ENCODE measurements at regions not wholly inside any gene's neighbourhood (a gene's known extent, or its start where the extent isn't known, plus 50 kb on each side); places are given as distances from the start of the nearest gene placed in this dataset.

DNA sequence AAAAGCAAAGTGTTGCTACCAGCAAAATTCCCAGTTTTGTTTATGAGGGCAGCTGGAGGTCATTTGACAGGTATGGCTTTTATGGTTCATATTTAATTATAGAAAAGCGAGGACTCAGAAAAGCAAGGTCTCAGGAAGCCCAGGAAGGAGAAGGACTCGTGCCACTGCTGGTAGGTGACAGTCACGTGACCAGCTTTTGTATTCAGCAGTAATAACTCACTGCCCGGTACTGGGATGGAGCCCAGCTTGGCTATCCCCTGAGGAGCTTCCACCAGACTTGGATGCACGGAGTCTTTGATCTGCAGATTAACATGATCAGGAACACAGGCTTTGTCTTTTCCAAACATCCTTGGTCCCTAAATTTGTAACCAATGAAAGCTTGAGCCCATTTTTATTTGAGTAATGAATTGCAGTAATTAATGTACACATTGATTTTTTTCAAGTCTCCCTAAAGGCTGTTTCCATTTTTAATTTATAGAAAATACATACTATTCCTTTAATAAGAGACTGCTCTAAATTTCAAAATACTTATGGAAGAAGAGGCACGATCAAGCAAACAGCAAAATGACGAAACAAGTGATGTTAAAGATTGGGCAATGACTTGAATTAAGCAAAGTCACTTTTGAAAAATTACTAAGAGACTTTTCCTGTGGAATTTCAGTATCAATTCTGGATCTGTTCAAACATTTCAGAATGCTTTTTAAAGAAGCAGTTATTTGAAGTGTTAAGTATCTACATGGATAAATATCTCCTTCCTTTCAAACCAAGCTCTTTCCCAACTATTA lies 251.7 kb upstream of the HNRNPA3 start:
- TF ChIP-seq EP300 (IDR thresholded peaks at IDR 0.05) (no peak), POLR2A (IDR thresholded peaks at IDR 0.05) (no peak), CTCF (IDR thresholded peaks at IDR 0.05) (no peak)
- Histone ChIP-seq H3K4me3 (no peak overlapping the region), H3K27ac (no peak overlapping the region), H3K4me1 (no peaks in the 10 kb centered on the region), H3K36me3 (no peaks in the 10 kb centered on the region), H3K9me3 (no peaks in the 10 kb centered on the region), H3K27me3 (no peaks in the 10 kb centered on the region)
- WGBS, 2 donors, result 54 to 57% methylated on average over 7 of the region's 7 CpGs
- DNase-seq (ENCODE audit: low spot score in 2 of 2), result no peak

GRCh38 chr2:176961775-176962619 lies 250.6 kb upstream of the HNRNPA3 start:
- no peak for TF ChIP-seq EP300 (IDR thresholded peaks at IDR 0.05)
- no peak for TF ChIP-seq POLR2A (IDR thresholded peaks at IDR 0.05)
- TF ChIP-seq CTCF (IDR thresholded peaks at IDR 0.05), result no peak
- 74 to 76% methylated on average over 11 of the region's 11 CpGs for WGBS, 2 donors
- no peaks in the 10 kb centered on the region for H3K36me3 ChIP-seq

GRCh38 chr2:176963568-176964287 lies 248.9 kb upstream of the HNRNPA3 start:
- no peak for DNase-seq (ENCODE audit: low spot score in 2 of 2)
- no peak for TF ChIP-seq CTCF (IDR thresholded peaks at IDR 0.05)
- no peak for TF ChIP-seq POLR2A (IDR thresholded peaks at IDR 0.05)
- TF ChIP-seq EP300 (IDR thresholded peaks at IDR 0.05), result no peak
- Histone ChIP-seq H3K36me3 (no peaks in the 10 kb centered on the region), H3K9me3 (no peaks in the 10 kb centered on the region), H3K4me1 (peaks cover 0 to 4% (median 0%) of the 10 kb centered on the region in 4 donors), H3K27me3 (no peaks in the 10 kb centered on the region), H3K4me3 (no peak overlapping the region), H3K27ac (no peak overlapping the region)
- WGBS, 2 donors, result 51 to 57% methylated on average over 4 of the region's 4 CpGs

More at GRCh38 chr2:176961775-176962619, 250.6 kb upstream of the HNRNPA3 start:
- H3K4me1 ChIP-seq, result no peaks in the 10 kb centered on the region
- H3K27ac ChIP-seq, result no peak overlapping the region
- H3K9me3 ChIP-seq, result no peaks in the 10 kb centered on the region
- H3K27me3 ChIP-seq, result no peaks in the 10 kb centered on the region
- H3K4me3 ChIP-seq, result no peak overlapping the region
- DNase-seq (ENCODE audit: low spot score in 2 of 2), result no peak

GRCh38 chr2:176967911-176968450 lies 244.6 kb upstream of the HNRNPA3 start:
- Histone ChIP-seq H3K9me3 (no peaks in the 10 kb centered on the region), H3K27me3 (no peaks in the 10 kb centered on the region), H3K4me3 (no peak overlapping the region), H3K36me3 (no peaks in the 10 kb centered on the region), H3K4me1 (peaks cover 0 to 5% (median 0%) of the 10 kb centered on the region in 4 donors), H3K27ac (no peak overlapping the region)
- TF ChIP-seq EP300 (IDR thresholded peaks at IDR 0.05), result no peak
- TF ChIP-seq CTCF (IDR thresholded peaks at IDR 0.05), result no peak
- no peak for TF ChIP-seq POLR2A (IDR thresholded peaks at IDR 0.05)
- no peak for DNase-seq (ENCODE audit: low spot score in 2 of 2)
